Upper lobe of right lung (tissue), 1 donor: ENCODE measurements at regions not wholly inside any gene's neighbourhood (a gene's known extent, or its start where the extent isn't known, plus 50 kb on each side); places are given as distances from the start of the nearest gene placed in this dataset.

Experiments used
- ATAC-seq: fragments of 200-7000 bp; cut with Tn5 transposase; one replicate; pipeline ENCODE4 v1.9.1; 2020; ENCODE audit warnings: mild to moderate bottlenecking, moderate library complexity
- DNase-seq: peaks from one replicate; pipeline ENCODE4 v3.0.0-alpha.2; 2020
- H3K27ac ChIP-seq: fragments of 200-600 bp; one replicate; pipeline ENCODE4 v1.8.0; 2022
- H3K27me3 ChIP-seq: fragments of 200-600 bp; one replicate; pipeline ENCODE4 v1.8.0; 2022; ENCODE audit warnings: mild to moderate bottlenecking
- H3K36me3 ChIP-seq: fragments of 200-600 bp; one replicate; pipeline ENCODE4 v1.8.0; 2022
- H3K4me1 ChIP-seq: fragments of 200-600 bp; one replicate; pipeline ENCODE4 v1.8.0; 2022
- H3K4me3 ChIP-seq: fragments of 200-600 bp; one replicate; pipeline ENCODE4 v1.8.0; 2022; ENCODE audit warnings: mild to moderate bottlenecking
- H3K9me3 ChIP-seq: fragments of 200-600 bp; one replicate; pipeline ENCODE4 v1.8.0; 2022
- intact Hi-C: fragments of 100-400 bp; cut with DNase I; formaldehyde crosslinking; loops from one replicate; pipeline ENCODE4 v1.11.0; 2022
- TF ChIP-seq, protein P1 (sequence below): fragments of 200-600 bp; IDR thresholded peaks from one replicate; pipeline ENCODE4 v1.8.0; 2022; ENCODE audit warnings: antibody characterized with exemption
- donor health status: DM: no; HTN: yes; CAD: no; lungs with severe emphysema.

DNA sequence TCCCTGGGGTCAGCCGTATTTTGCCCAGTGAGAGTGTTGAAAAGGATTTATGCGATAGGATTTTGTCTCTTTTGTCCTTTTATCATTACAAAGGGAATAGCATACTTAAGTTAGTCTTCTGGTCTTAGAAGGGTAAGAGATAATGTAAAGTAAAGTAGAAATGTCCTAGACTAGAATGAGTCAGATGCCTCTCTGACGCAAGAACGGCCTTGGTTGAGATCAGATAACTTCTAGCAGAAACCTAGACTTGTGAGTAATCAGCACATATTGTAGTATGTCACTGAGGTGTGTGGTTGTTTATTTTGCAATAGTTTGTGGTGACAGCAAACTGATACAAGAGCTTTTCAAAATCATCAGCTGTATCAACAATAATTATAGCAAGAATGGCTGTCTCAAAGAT, 866.1 kb downstream of the NSUN3 start:
- ATAC-seq (no peak), DNase-seq (no peak)
- TF ChIP-seq, protein P1, sequence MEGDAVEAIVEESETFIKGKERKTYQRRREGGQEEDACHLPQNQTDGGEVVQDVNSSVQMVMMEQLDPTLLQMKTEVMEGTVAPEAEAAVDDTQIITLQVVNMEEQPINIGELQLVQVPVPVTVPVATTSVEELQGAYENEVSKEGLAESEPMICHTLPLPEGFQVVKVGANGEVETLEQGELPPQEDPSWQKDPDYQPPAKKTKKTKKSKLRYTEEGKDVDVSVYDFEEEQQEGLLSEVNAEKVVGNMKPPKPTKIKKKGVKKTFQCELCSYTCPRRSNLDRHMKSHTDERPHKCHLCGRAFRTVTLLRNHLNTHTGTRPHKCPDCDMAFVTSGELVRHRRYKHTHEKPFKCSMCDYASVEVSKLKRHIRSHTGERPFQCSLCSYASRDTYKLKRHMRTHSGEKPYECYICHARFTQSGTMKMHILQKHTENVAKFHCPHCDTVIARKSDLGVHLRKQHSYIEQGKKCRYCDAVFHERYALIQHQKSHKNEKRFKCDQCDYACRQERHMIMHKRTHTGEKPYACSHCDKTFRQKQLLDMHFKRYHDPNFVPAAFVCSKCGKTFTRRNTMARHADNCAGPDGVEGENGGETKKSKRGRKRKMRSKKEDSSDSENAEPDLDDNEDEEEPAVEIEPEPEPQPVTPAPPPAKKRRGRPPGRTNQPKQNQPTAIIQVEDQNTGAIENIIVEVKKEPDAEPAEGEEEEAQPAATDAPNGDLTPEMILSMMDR, result no peak
- no peak overlapping the region for H3K27ac ChIP-seq
- intact Hi-C loops, result no loop called here
- no peak overlapping the region for H3K4me3 ChIP-seq
- no peaks in the 10 kb centered on the region for H3K4me1 ChIP-seq
- no peaks in the 10 kb centered on the region for H3K36me3 ChIP-seq
- H3K27me3 ChIP-seq, result no peaks in the 10 kb centered on the region
- no peaks in the 10 kb centered on the region for H3K9me3 ChIP-seq

DNA sequence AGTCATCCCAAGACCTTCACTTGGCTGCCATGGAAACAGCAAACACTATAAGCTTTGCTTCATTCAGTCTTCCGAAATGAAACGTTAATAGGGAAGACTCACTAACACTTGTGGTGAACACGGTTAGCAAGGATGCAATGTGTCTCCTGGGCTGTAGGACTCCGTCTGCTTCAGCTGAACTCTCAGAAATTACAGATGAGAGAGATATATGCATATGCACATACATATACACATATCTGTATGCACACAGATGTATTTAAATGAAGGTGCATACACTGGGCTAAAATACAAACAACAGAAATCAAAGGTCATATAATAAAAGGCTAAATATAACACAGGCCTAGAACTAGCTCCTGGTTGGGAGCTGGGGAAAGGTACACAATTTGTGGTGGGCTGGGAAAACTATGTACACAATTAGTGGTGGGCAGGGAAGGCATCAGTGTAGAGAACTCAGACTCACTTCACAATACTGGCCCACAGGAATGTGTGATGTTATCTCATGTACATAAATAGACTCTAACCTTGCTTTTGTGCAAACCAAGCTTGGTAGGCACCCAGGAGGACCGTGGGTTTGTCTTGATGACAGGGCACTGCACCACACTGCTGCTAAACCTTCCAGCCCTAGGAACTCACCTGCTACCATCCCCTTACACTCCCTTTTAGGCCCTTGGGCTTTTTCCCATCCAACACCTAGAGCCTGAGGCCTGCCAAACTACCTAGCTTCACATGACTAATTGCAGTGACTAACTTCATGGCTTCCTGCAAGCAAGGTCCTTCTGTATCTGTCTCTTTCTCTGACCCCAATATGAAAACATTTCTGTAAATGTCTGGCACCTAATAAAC, 873.1 kb downstream of the NSUN3 start:
- no peaks in the 10 kb centered on the region for H3K36me3 ChIP-seq
- TF ChIP-seq, protein P1, result no peak
- no peaks in the 10 kb centered on the region for H3K4me1 ChIP-seq
- H3K27ac ChIP-seq, result no peak overlapping the region
- no peak overlapping the region for H3K4me3 ChIP-seq
- ATAC-seq (peak; percentile 19), DNase-seq (no peak)
- intact Hi-C loops, result no loop called here
- no peaks in the 10 kb centered on the region for H3K9me3 ChIP-seq
- H3K27me3 ChIP-seq, result no peaks in the 10 kb centered on the region

DNA sequence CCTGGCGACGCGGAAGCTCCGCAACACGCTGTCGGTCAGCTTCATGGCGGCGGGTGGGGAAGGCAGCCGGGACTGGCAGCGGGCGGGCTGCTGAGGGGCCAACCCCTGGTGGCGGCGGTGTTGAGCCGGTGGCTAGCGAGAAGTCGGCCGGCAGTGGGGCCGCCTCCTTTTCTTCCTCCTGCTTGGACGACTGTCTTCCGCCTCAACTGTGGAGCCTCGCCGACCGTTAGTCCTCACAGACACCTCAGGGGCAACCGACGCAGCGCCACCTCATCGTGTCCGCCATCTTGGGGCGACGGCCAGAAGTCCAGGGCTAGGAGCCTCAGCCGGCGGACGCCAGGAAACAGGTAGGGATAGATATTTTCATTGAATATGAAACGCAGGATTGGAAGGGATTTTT, 875.1 kb downstream of the NSUN3 start:
- Histone ChIP-seq H3K27me3 (no peaks in the 10 kb centered on the region), H3K4me1 (no peaks in the 10 kb centered on the region), H3K36me3 (no peaks in the 10 kb centered on the region), H3K9me3 (no peaks in the 10 kb centered on the region), H3K4me3 (no peak overlapping the region), H3K27ac (no peak overlapping the region)
- intact Hi-C loops, result no loop called here
- TF ChIP-seq, protein P1, result no peak
- no peak for DNase-seq
- no peak for ATAC-seq

DNA sequence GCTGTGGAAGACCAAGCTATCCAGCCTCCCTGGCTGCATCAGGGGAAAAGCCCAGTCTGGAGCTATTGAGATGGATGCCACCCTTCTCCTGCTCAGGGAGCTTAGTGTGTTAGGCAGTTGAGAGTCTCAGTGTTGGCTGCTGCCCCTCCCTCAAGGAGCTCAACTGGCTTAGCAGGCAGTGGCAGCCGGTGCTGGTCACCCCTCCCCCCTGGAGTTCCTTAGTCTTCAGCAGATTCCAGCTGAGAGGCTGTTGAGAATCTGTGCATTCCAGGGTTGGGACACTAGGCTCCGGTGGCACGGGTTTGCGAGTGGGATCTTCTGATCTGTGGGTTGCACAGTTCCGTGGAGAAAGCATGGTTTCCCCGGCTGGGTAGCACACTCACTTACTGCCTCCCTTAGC, 883.8 kb downstream of the NSUN3 start:
- DNase-seq (no peak), ATAC-seq (no peak)
- intact Hi-C loops, result no loop called here
- Histone ChIP-seq H3K27me3 (no peaks in the 10 kb centered on the region), H3K36me3 (no peaks in the 10 kb centered on the region), H3K4me1 (no peaks in the 10 kb centered on the region), H3K27ac (no peak overlapping the region), H3K4me3 (no peak overlapping the region), H3K9me3 (no peaks in the 10 kb centered on the region)
- TF ChIP-seq, protein P1, result no peak

DNA sequence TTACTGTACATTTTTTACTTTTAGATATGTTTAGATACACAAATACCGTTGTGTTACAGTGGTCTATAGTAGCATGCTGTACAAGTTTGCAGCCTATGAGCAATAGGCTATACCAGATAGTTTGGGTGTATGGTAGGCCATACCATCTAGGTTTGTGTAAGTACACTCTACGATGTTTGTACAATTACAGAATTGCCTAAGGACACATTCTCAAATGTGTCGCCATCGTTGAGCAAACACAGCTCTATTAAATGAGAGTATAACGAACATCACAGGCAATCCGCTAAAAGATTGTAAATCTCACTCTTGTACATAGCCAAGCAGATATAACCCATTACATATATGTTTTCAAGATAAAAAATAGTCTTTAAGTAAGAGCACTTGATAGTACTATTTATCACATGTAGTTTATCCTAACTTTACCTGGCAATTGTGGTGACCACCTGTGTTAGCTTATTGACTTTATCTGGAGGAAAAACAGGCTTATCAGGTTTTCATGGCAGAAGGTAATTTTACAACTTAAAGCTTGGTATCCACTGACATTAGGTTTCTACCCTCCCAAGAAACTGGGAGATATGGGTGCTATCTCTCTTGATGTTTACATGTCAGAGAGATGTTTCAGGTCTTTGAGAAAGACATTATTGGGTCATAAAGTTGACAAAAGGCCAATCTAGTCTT, 898.7 kb downstream of the NSUN3 start:
- Histone ChIP-seq H3K4me3 (no peak overlapping the region), H3K9me3 (no peaks in the 10 kb centered on the region), H3K36me3 (no peaks in the 10 kb centered on the region), H3K27ac (no peak overlapping the region), H3K27me3 (no peaks in the 10 kb centered on the region), H3K4me1 (no peaks in the 10 kb centered on the region)
- TF ChIP-seq, protein P1, result no peak
- DNase-seq, result no peak
- intact Hi-C loops, result no loop called here
- ATAC-seq, result no peak
